ENCODE measurements at regions not wholly inside any gene's neighbourhood (a gene's known extent, or its start where the extent isn't known, plus 50 kb on each side); places are given as distances from the start of the nearest gene placed in this dataset.

- TF ChIP-seq CTCF (IDR thresholded peaks at IDR 0.05) (no peak), ZFX (IDR thresholded peaks at IDR 0.05; ENCODE audit: borderline replicate concordance) (no peak)
These were observed 903.4 kb upstream of the GJE1 start for GRCh38 chr6:141229296-141229695.
